ENCODE measurements at regions not wholly inside any gene's neighbourhood (a gene's known extent, or its start where the extent isn't known, plus 50 kb on each side); places are given as distances from the start of the nearest gene placed in this dataset.

GRCh38 chr5:111922344-111922743 is 165.3 kb upstream of the NREP start:
- TF ChIP-seq, protein P1, sequence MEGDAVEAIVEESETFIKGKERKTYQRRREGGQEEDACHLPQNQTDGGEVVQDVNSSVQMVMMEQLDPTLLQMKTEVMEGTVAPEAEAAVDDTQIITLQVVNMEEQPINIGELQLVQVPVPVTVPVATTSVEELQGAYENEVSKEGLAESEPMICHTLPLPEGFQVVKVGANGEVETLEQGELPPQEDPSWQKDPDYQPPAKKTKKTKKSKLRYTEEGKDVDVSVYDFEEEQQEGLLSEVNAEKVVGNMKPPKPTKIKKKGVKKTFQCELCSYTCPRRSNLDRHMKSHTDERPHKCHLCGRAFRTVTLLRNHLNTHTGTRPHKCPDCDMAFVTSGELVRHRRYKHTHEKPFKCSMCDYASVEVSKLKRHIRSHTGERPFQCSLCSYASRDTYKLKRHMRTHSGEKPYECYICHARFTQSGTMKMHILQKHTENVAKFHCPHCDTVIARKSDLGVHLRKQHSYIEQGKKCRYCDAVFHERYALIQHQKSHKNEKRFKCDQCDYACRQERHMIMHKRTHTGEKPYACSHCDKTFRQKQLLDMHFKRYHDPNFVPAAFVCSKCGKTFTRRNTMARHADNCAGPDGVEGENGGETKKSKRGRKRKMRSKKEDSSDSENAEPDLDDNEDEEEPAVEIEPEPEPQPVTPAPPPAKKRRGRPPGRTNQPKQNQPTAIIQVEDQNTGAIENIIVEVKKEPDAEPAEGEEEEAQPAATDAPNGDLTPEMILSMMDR (conservative IDR thresholded peaks at IDR 0.05; ENCODE audit: low read length), result no peak
- TF ChIP-seq EZH2phosphoT487 (IDR thresholded peaks at IDR 0.05; ENCODE audit: borderline replicate concordance, low read depth, low read length), result no peak
